HUES64 (cell line): ENCODE measurements at regions not wholly inside any gene's neighbourhood (a gene's known extent, or its start where the extent isn't known, plus 50 kb on each side); places are given as distances from the start of the nearest gene placed in this dataset.

Experiments
- H3K27ac ChIP-seq: 2 replicates; pipeline ENCODE4 v1.7.0; 2013; ENCODE audit warnings: low read depth, low read length, inconsistent platforms
- H3K27me3 ChIP-seq: 2 replicates; pipeline ENCODE4 v1.6.1; 2013; ENCODE audit warnings: mild to moderate bottlenecking, low read length; ENCODE audit not compliant: insufficient read depth
- H3K36me3 ChIP-seq: 2 replicates; pipeline ENCODE4 v1.6.1; 2013; ENCODE audit warnings: mild to moderate bottlenecking, low read length; ENCODE audit not compliant: insufficient read depth
- H3K4me1 ChIP-seq: 2 replicates; pipeline ENCODE4 v1.6.1; 2013; ENCODE audit warnings: mild to moderate bottlenecking, low read length, moderate library complexity; ENCODE audit not compliant: insufficient read depth
- H3K4me3 ChIP-seq: 2 replicates; pipeline ENCODE4 v1.5.1; 2013; ENCODE audit warnings: mild to moderate bottlenecking, low read length, moderate library complexity
- H3K9ac ChIP-seq: 2 replicates; pipeline ENCODE4 v1.6.1; 2013; ENCODE audit warnings: mild to moderate bottlenecking, low read depth, low read length
- H3K9me3 ChIP-seq: 2 replicates; pipeline ENCODE4 v1.6.1; 2013; ENCODE audit warnings: low read depth, low read length; ENCODE audit not compliant: insufficient read depth
- WGBS: fragments of 150-250, 120-280 bp; methylation state at CpG from one replicate; pipeline ENCODE4 v1.1.7; 2013; ENCODE audit warnings: missing lambda C conversion rate; 5-methylcytosine and 5-hydroxymethylcytosine counted together

DNA sequence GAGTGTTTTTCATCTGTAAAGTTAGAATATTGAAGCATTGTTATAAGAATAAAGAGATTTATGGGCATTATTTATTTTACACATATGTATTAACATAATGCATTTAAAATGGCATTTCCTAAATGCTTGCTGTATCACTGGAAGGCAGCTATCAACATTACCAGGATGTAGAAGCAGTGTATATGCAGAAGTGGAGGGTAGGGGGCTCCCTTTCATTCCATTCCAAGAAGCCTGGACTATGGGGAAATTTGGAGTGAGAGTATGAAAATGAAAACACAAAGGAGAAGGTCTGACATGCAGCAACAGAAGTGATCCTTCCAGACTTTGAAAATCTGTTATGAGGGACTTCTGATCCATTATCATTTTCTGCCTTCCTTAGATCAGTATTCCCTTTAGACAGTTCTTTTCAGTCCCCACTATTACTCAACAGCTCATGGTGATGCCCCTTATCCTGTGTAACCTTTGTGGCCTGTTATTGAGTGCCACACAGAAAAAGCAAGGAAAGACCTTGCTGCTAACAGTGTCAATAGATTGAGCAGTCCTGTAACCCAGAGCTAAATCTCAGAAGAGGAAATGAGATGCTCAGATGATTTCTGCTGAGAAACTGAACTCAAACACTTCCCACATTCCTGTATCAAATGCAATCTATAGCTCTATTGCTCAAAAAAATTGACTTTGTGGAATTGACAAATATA lies 216.6 kb downstream of the HNMT start:
- Histone ChIP-seq H3K4me1 (peaks cover 22% of the 10 kb centered on the region), H3K27me3 (no peaks in the 10 kb centered on the region), H3K9me3 (no peaks in the 10 kb centered on the region), H3K36me3 (no peaks in the 10 kb centered on the region), H3K27ac (no peak overlapping the region), H3K4me3 (no peak overlapping the region), H3K9ac (no peak overlapping the region)

DNA sequence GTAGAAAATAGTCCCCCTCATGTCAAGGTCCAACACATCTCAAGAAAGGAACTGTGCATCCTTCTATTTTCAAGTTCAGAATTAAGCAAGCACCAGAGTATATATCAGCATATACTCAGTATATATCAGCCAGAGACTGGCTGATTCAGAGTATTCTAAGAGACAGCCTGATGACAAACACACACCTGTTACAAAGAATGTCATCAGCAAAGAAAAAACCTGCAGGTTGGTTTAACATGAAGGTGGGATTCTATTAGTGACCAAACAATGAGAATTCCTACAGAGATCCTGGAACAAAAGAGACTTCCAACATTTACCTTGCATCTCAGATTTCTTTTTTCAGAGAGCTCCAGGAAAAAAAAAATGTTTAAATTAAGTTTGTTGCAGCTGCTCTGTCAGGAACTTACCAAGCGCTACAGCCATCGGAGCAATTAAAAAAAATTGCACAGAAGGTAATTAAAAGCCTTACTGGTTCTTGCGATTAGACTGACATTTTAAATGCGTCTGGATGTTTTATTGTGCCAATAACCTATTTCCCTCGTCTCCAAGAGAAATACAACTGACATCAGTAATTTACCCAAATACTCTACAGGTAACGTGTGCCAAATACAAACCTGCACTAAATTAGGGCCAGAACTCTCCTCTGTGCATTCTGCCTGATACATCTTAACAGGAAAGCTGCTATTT lies 218.1 kb downstream of the HNMT start:
- Histone ChIP-seq H3K9me3 (no peaks in the 10 kb centered on the region), H3K27ac (no peak overlapping the region), H3K4me1 (peaks cover 27% of the 10 kb centered on the region), H3K4me3 (no peak overlapping the region), H3K27me3 (no peaks in the 10 kb centered on the region), H3K9ac (no peak overlapping the region), H3K36me3 (no peaks in the 10 kb centered on the region)
- WGBS: 97% methylated on average over 6 of the region's 6 CpGs

DNA sequence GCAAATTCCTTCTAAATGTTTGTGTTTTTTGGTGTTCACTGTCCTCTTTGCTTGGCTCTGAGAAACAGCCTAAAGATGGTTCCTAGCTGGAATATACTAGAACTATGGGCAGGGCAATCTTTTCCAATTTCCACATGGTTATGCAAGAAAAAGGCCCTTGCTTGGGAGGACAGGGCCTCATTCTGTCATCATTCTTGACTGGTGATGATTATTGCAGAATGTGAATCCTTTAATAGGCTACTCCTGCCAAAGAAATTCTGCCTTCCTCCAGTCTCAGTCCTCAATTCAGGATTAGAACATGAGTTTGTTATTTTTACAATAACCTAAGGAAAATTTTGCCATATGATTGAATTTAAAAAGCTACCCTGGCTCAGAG lies 218.7 kb downstream of the HNMT start:
- Histone ChIP-seq H3K4me1 (peaks cover 27% of the 10 kb centered on the region), H3K9ac (no peak overlapping the region), H3K27me3 (no peaks in the 10 kb centered on the region), H3K36me3 (no peaks in the 10 kb centered on the region), H3K27ac (no peak overlapping the region), H3K9me3 (no peaks in the 10 kb centered on the region), H3K4me3 (no peak overlapping the region)

DNA sequence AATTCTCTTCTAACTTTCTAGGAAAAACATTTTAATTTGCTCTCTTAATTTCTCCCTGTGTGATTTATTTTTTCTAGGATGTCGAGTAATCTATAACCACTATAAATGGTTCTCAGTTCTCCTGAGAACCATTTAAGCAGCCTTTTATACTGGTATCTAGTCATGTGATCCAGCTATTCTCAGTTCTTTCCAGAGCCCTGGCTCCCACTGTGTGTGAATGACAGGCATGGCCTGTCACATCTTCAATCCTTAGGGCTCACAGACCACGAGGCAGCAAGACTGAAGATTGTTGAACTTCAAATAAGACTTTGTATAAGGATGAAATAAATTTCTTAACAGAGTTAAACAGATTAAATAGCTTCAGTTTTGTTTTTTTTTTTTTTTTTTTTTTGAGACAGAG lies 219.4 kb downstream of the HNMT start:
- Histone ChIP-seq H3K4me1 (peaks cover 27% of the 10 kb centered on the region), H3K27ac (no peak overlapping the region), H3K9me3 (no peaks in the 10 kb centered on the region), H3K27me3 (no peaks in the 10 kb centered on the region), H3K4me3 (no peak overlapping the region), H3K9ac (no peak overlapping the region), H3K36me3 (no peaks in the 10 kb centered on the region)
- no CpG with 5 or more reads among the region's 2 CpGs for WGBS

DNA sequence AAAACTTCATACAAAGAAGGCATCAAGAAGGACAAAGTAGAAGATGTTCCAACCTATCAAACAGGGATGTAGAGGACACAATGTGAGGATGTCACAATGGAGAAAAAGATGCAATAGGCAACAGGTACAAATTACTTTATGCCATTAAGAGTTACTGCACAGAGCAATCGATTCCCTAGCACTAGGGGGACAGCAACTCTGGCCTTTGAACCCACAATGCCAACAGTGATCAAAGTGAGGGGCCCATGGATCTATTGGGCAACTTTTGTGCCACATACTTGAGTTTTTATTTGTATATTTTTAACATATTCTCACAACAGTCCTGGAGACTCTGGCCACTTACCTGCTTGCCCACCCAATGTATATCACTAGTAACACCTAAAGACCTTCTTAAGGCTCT lies 220.2 kb downstream of the HNMT start:
- H3K27me3 ChIP-seq: no peaks in the 10 kb centered on the region
- H3K9ac ChIP-seq: no peak overlapping the region
- no peak overlapping the region for H3K27ac ChIP-seq
- WGBS: 100% methylated on average over 1 of the region's 1 CpG
- peaks cover 27% of the 10 kb centered on the region for H3K4me1 ChIP-seq
- H3K4me3 ChIP-seq: no peak overlapping the region
- H3K36me3 ChIP-seq: no peaks in the 10 kb centered on the region
- H3K9me3 ChIP-seq: no peaks in the 10 kb centered on the region

DNA sequence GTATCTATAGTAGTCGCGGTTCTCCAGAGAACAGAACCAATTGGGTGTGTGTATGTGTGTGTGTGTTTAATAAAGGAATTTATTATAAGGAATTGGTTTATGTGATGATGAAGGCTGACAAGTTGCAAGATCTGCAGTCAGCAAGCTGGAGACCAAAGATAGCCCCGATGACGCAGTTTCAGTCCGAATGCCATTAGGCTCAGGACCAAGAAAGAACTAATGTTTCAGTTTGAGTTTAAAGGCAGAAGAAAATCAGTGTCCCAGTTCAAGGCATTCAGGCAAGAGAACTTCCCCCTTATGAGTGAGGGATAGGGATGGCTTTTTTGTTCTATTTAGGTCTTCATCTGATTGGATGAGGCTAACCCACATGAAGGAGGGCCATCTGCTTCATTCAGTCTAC lies 221.6 kb downstream of the HNMT start:
- no peak overlapping the region for H3K4me3 ChIP-seq
- no peak overlapping the region for H3K27ac ChIP-seq
- H3K27me3 ChIP-seq: no peaks in the 10 kb centered on the region
- WGBS: 97% methylated on average over 5 of the region's 5 CpGs
- H3K36me3 ChIP-seq: no peaks in the 10 kb centered on the region
- H3K4me1 ChIP-seq: peaks cover 27% of the 10 kb centered on the region
- H3K9me3 ChIP-seq: no peaks in the 10 kb centered on the region
- no peak overlapping the region for H3K9ac ChIP-seq

DNA sequence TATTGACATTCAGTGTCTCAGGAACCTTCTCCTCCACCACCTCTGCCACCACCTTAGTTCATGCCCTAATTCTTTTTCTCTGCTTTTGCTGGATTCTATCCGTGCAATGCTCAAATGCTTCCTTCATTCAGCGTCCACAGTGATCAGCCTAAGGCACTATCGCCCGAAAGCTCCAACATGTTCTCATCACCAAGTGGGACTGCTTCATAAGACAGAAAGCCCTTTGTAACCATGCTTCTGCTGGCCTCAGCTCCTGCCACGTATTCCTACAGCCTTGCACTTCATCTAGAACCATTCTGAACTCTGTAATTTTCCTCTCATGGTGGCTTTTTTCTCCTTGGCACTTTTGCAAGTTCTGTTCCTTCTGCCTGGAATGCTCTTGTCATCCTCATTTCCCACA lies 222.9 kb downstream of the HNMT start:
- H3K9ac ChIP-seq: no peak overlapping the region
- 94% methylated on average over 5 of the region's 5 CpGs for WGBS
- no peaks in the 10 kb centered on the region for H3K27me3 ChIP-seq
- H3K27ac ChIP-seq: no peak overlapping the region
- peaks cover 22% of the 10 kb centered on the region for H3K4me1 ChIP-seq
- no peaks in the 10 kb centered on the region for H3K36me3 ChIP-seq
- H3K4me3 ChIP-seq: no peak overlapping the region
- no peaks in the 10 kb centered on the region for H3K9me3 ChIP-seq

DNA sequence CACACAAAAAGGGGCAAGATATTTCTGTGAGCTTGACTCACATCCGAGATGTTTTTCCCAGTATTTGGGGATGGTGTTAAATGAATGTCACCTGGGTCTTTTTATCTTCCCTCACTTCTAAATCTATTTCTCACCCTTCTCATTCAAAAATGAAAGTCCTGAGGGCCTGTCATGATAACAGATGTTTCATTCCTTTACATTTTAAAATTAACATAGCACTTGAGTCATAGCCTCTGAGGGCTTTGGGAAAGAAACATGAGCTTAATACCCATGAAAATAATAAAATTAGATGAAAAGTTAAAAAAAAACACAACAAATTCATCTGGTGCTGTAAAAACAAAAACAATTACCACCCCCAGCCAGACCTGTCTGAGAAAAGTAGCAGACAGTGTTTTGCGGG lies 226.7 kb downstream of the HNMT start:
- WGBS: 100% methylated on average over 1 of the region's 2 CpGs
- Histone ChIP-seq H3K36me3 (no peaks in the 10 kb centered on the region), H3K9me3 (no peaks in the 10 kb centered on the region), H3K4me3 (no peak overlapping the region), H3K4me1 (peaks cover 3% of the 10 kb centered on the region), H3K27me3 (no peaks in the 10 kb centered on the region), H3K27ac (no peak overlapping the region), H3K9ac (no peak overlapping the region)

DNA sequence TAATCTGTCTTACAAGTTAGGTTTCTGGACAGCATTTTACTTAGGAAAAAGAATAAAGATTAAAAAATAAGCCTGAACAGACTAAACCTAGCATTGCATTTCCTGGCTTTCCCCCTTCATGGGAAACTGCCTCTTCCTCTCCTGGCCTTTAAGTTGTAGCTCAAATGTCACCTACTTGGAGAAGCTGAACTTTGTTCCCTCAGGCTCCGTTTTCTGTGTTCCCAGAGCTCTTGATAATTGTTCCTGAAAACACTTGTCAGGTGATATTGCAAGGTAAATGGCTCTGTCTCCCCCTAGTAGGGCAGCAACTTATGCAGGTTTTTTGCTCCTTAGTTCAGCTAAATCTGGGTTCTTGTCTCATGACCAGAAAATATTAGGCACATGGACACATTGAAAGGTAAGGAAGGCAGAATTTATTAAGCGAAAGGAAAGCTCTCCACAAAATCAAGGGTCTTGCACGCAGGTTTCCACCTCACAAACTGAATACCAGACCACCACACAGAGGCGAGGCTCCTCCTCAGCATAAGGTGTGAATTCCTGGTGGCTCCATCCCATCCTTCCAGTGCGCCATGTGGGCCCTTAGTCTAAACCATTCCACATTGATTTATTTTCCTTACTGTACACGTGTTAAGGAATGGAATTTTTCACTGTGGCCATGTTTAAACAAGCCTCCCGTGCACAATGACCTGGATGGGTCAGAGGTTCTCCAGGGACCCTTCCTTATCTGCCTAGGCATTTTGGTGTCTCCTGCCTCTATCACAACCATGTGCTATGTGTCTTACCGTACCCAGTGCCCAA lies 229.3 kb downstream of the HNMT start:
- no peak overlapping the region for H3K4me3 ChIP-seq
- WGBS: 88% methylated on average over 8 of the region's 8 CpGs
- H3K9ac ChIP-seq: no peak overlapping the region
- H3K36me3 ChIP-seq: no peaks in the 10 kb centered on the region
- no peak overlapping the region for H3K27ac ChIP-seq
- no peaks in the 10 kb centered on the region for H3K9me3 ChIP-seq
- H3K4me1 ChIP-seq: no peaks in the 10 kb centered on the region
- H3K27me3 ChIP-seq: no peaks in the 10 kb centered on the region

DNA sequence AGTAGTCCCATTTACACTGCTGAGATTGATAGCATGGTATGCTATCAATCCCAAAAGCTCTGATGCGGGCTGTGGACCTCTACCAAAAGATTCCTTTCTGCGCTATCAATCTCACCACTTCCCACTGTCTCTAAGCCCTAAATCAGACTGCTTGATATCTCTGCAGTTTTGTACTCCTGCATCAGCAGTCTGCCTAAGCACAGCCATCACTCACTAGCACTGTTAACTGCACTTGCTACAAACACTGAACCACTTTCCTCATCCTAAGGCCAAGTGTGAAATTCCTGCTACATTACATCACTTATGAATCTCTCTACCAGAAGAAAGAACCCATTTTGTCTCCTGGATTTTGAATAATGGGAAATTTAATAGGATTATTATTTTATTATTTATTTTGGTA lies 237.0 kb downstream of the HNMT start:
- Histone ChIP-seq H3K9ac (no peak overlapping the region), H3K27me3 (no peaks in the 10 kb centered on the region), H3K4me3 (no peak overlapping the region), H3K36me3 (no peaks in the 10 kb centered on the region), H3K4me1 (no peaks in the 10 kb centered on the region), H3K9me3 (no peaks in the 10 kb centered on the region), H3K27ac (no peak overlapping the region)
- WGBS: 96% methylated on average over 2 of the region's 2 CpGs

DNA sequence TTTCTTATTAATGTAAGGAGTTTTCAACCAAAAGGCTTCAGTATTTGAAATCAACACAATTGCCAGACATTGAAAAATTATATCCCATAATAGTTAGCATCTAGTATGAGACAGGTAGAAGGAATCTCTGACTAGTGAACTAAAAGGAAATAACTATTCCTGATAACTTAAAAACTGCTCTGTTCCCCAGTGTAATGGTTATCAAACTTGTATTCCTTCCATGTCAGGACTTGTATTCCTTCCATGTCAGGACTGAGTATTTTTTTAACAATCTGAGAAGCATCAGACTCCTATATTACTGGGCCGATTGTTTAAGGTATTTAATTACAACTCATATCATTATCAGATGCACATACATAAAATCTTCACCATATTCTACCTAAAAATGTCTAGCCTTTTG lies 238.5 kb downstream of the HNMT start:
- WGBS: 91% methylated on average over 1 of the region's 1 CpG
- no peaks in the 10 kb centered on the region for H3K4me1 ChIP-seq
- no peaks in the 10 kb centered on the region for H3K9me3 ChIP-seq
- H3K27ac ChIP-seq: no peak overlapping the region
- H3K9ac ChIP-seq: no peak overlapping the region
- H3K27me3 ChIP-seq: no peaks in the 10 kb centered on the region
- no peak overlapping the region for H3K4me3 ChIP-seq
- no peaks in the 10 kb centered on the region for H3K36me3 ChIP-seq
